ENCODE measurements at regions not wholly inside any gene's neighbourhood (a gene's known extent, or its start where the extent isn't known, plus 50 kb on each side); places are given as distances from the start of the nearest gene placed in this dataset.

DNA sequence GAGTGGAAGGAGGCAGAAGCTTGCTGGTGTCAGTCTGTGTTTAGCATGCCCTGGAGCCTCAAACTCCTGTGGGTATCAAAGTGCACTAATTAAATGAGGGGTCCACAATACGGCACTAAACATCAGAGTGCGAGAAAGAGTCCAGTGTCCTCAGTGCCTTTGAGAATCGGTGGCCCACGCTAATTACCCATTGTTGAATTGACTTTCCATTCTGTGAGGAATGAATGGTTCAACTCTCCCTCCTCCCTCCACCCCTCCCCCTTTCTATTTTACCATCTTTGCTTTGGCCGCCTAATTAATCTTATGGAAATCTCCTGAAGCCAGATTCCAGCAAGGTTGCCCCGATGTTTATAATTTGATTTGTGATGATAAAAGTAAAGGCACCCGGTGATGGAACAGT lies 217.8 kb downstream of the TFEC start:
- Histone ChIP-seq H3K4me2 (ENCODE audit: low read length) (no peak overlapping the region), H3K79me2 (ENCODE audit: insufficient read depth, low read depth, low read length) (no peaks in the 10 kb centered on the region), H2AFZ (ENCODE audit: low read length) (no peak overlapping the region), H3K4me1 (ENCODE audit: insufficient read depth, low read length, poor library complexity, severe bottlenecking) (no peaks in the 10 kb centered on the region), H3K9me3 (ENCODE audit: low read length) (no peaks in the 10 kb centered on the region), H3K9me2 (ENCODE audit: insufficient read depth, low read length) (no peaks in the 10 kb centered on the region), H3K36me3 (ENCODE audit: insufficient read depth, low read length) (no peaks in the 10 kb centered on the region), H4K20me1 (ENCODE audit: insufficient read depth, low read length) (no peaks in the 10 kb centered on the region), H3K4me3 (ENCODE audit: low read depth, low read length, poor library complexity, severe bottlenecking) (no peak overlapping the region), H3K27ac (ENCODE audit: low read depth, low read length, poor library complexity, severe bottlenecking) (no peak overlapping the region)
- intact Hi-C loops (cut with micrococcal nuclease; ENCODE audit: unreplicated experiment) = no loop called here
- ChIA-PET CTCF (ENCODE audit: unreplicated experiment) (no interaction called here), POLR2A (interaction anchor here (0.7 to 1.1 kb wide), 2 partner anchors 29 to 419 kb away, joined by 3 read pairs; no protein-coding TSS in a partner anchor)
- no peak for DNase-seq (ENCODE audit: low spot score)
- no TSS peak for BruUV-seq (replicated peaks)
- no peak for TF ChIP-seq EZH2phosphoT487 (IDR thresholded peaks at IDR 0.05; ENCODE audit: borderline replicate concordance, low read depth, low read length)
- TF ChIP-seq, protein P1, sequence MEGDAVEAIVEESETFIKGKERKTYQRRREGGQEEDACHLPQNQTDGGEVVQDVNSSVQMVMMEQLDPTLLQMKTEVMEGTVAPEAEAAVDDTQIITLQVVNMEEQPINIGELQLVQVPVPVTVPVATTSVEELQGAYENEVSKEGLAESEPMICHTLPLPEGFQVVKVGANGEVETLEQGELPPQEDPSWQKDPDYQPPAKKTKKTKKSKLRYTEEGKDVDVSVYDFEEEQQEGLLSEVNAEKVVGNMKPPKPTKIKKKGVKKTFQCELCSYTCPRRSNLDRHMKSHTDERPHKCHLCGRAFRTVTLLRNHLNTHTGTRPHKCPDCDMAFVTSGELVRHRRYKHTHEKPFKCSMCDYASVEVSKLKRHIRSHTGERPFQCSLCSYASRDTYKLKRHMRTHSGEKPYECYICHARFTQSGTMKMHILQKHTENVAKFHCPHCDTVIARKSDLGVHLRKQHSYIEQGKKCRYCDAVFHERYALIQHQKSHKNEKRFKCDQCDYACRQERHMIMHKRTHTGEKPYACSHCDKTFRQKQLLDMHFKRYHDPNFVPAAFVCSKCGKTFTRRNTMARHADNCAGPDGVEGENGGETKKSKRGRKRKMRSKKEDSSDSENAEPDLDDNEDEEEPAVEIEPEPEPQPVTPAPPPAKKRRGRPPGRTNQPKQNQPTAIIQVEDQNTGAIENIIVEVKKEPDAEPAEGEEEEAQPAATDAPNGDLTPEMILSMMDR (conservative IDR thresholded peaks at IDR 0.05; ENCODE audit: low read length) = no peak

GRCh38 chr7:115805458-115805857 lies 225.1 kb downstream of the TFEC start:
- POLR2A ChIA-PET = no interaction called here
- no TSS peak for BruUV-seq (replicated peaks)
- no peak for DNase-seq (ENCODE audit: low spot score)
- Histone ChIP-seq H3K27ac (ENCODE audit: low read depth, low read length, poor library complexity, severe bottlenecking) (no peak overlapping the region), H3K4me1 (ENCODE audit: insufficient read depth, low read length, poor library complexity, severe bottlenecking) (no peaks in the 10 kb centered on the region), H4K20me1 (ENCODE audit: insufficient read depth, low read length) (no peaks in the 10 kb centered on the region), H3K9me3 (ENCODE audit: low read length) (no peaks in the 10 kb centered on the region), H3K36me3 (ENCODE audit: insufficient read depth, low read length) (no peaks in the 10 kb centered on the region), H2AFZ (ENCODE audit: low read length) (no peak overlapping the region), H3K4me2 (ENCODE audit: low read length) (no peak overlapping the region), H3K9me2 (ENCODE audit: insufficient read depth, low read length) (no peaks in the 10 kb centered on the region), H3K79me2 (ENCODE audit: insufficient read depth, low read depth, low read length) (no peaks in the 10 kb centered on the region), H3K4me3 (ENCODE audit: low read depth, low read length, poor library complexity, severe bottlenecking) (no peak overlapping the region)
- TF ChIP-seq EZH2phosphoT487 (IDR thresholded peaks at IDR 0.05; ENCODE audit: borderline replicate concordance, low read depth, low read length) = no peak
- TF ChIP-seq, protein P1 (conservative IDR thresholded peaks at IDR 0.05; ENCODE audit: low read length) = no peak
- CTCF ChIA-PET (ENCODE audit: unreplicated experiment) = no interaction called here
- intact Hi-C loops (cut with micrococcal nuclease; ENCODE audit: unreplicated experiment) = no loop called here

GRCh38 chr7:115802415-115802814 lies 228.1 kb downstream of the TFEC start:
- no peak for DNase-seq (ENCODE audit: low spot score)

More at GRCh38 chr7:115802415-115802814, 228.1 kb downstream of the TFEC start:
- ChIA-PET POLR2A (interaction anchor here (0.6 kb wide), 1 partner anchor 87 kb away, joined by 3 read pairs; no protein-coding TSS in a partner anchor), CTCF (ENCODE audit: unreplicated experiment) (no interaction called here)
- H4K20me1 ChIP-seq (ENCODE audit: insufficient read depth, low read length) = no peaks in the 10 kb centered on the region
- H3K27ac ChIP-seq (ENCODE audit: low read depth, low read length, poor library complexity, severe bottlenecking) = no peak overlapping the region
- H3K9me2 ChIP-seq (ENCODE audit: insufficient read depth, low read length) = no peaks in the 10 kb centered on the region
- no peak overlapping the region for H2AFZ ChIP-seq (ENCODE audit: low read length)
- H3K79me2 ChIP-seq (ENCODE audit: insufficient read depth, low read depth, low read length) = no peaks in the 10 kb centered on the region
- no peaks in the 10 kb centered on the region for H3K36me3 ChIP-seq (ENCODE audit: insufficient read depth, low read length)
- H3K4me3 ChIP-seq (ENCODE audit: low read depth, low read length, poor library complexity, severe bottlenecking) = no peak overlapping the region
- no peak for TF ChIP-seq EZH2phosphoT487 (IDR thresholded peaks at IDR 0.05; ENCODE audit: borderline replicate concordance, low read depth, low read length)
- TF ChIP-seq, protein P1 (conservative IDR thresholded peaks at IDR 0.05; ENCODE audit: low read length) = no peak
- no TSS peak for BruUV-seq (replicated peaks)
- no peaks in the 10 kb centered on the region for H3K9me3 ChIP-seq (ENCODE audit: low read length)
- no peak overlapping the region for H3K4me2 ChIP-seq (ENCODE audit: low read length)
- intact Hi-C loops (cut with micrococcal nuclease; ENCODE audit: unreplicated experiment) = no loop called here
- no peaks in the 10 kb centered on the region for H3K4me1 ChIP-seq (ENCODE audit: insufficient read depth, low read length, poor library complexity, severe bottlenecking)
